DMS153 treated with DMSO at 0.1 percent for 48 hours (cell line): ENCODE measurements at regions not wholly inside any gene's neighbourhood (a gene's known extent, or its start where the extent isn't known, plus 50 kb on each side); places are given as distances from the start of the nearest gene placed in this dataset.
A peak's percentile ranks its signal among the peaks of the same experiment; 100 is the strongest.

ENCODE experiments used
- DNase-seq: peaks from one replicate; lab custom pipeline; 2025; ENCODE audit not compliant: unreplicated experiment; lab: John Stamatoyannopoulos, UW

DNA sequence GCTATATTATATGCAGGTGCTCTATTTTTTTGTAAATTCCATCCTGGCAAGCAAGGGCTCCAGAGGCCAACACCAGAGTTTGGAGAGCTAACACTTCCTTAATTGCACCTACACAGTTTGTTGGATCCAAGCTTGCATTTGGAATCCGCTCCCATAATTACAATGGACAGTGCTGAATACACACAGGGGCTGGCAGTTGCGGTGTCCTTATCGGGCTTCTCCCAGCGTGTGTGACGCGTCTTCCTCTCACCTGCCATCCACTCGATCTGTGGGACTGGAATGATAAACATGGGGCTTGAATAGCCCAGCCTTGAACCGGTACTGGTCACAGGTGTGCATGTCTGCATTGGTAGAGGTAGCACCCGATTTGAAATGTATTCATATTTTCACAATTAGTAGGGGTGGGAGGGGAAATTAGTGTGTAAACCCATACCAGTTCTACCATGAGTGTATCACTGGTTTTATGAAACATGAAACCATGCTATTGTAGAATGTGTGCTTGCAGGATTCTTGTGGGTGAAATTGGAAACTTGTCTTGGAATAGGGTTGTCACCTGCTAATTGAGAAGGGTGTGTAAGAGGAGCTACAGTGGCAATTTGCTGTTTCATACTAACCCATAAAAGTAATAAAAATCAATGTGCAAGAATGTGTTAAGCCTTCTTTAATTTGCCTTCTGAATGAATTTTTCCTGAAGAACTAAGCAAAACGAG is 316.5 kb downstream of the WDR11 start:
- peak; percentile 68 for DNase-seq

DNA sequence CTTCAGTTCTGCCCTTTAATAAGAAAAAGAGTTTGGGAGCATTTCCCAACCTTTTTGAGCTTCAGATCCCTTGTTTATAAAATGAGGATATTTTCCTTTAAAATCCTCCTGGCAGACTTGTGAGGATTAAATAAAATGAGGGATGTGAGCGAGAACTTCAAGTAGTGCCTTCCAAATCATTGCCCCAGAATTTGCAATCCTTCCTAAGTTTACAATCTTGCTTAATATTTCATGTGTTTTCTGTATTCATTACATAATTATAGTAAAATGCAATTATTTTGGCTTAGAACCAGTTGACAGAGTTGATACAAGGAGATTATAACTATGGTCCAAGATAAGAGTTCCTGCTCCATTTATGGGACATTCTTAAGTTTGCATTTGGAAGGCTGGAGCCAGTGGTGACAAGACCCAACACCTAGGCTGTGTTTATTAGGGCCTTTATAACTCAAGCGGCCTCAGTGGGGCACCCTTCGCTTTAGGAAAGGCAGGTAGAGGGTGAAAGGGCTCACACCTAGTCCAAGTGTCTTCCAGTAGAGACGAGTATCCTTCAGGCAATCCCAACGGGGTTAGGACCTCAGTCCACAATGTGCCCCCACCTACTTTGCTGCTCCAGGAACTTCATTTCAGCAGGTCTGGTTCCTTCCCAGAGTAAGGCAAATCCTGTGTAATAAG is 317.5 kb downstream of the WDR11 start:
- no peak for DNase-seq

DNA sequence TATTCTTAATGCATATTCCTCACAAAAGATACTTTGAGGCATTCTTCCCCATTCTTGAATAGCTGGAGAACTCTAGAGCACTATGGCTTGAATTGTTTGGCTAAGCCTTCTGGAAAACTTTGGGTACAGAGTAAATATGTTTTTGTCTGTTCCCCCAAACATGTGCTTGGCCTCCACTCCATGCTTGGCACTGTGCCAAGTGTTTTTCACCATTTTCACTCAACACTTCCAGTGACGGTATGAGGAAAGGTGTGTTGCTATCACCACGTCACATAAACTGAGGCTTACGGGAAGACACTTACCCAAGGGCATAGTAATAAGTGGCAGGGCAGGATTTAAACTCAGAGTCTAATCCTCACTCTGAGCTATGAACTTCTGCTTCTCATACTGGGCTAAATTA is 318.2 kb downstream of the WDR11 start:
- no peak for DNase-seq

DNA sequence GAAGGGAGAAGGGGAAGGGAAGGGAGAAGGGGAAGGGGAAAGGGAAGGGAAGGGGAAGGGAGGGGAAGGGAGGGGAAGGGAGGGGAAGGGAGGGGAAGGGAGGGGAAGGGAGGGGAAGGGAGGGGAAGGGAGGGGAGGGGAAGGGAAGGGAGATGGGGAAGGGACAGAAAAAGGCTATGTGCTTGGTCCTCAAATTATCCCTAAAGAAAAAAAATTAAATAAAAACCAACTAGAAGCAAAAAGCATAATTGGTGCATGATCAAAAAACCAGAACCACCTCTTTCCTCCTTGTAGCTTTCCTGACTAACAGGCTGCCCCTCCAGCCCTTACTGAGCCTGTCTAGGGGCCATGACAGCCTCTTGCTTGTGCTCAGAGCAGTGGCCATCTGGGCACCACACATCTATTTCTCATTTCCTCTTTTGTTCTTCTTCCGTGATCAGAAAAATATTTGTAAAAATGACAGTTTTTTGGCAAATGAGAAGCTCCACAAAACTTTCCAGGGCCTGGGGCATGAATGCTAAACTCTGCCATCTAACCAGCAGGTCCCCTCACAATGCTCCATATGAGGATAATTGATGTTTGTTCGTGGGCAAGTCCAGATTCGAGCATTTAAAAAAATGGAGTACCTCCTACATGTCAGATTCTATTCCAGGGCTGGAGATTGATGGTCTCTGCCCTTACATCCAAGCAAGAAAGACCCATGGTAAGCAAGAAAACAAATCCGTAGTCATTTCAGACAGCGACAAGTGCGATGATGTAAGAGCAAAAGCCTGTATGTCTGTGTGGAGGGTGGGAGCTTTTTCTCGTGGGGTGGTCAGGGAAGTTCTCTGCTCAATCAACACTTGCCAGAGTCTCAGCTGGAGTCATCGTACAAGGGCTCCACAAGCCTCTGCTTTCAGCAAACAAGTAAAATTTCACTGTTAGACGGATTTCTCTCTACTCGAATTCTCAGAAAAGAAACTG is 320.9 kb downstream of the WDR11 start:
- DNase-seq, result no peak

GRCh38 chr10:121179006-121179405 is 327.8 kb downstream of the WDR11 start:
- DNase-seq, result no peak

DNA sequence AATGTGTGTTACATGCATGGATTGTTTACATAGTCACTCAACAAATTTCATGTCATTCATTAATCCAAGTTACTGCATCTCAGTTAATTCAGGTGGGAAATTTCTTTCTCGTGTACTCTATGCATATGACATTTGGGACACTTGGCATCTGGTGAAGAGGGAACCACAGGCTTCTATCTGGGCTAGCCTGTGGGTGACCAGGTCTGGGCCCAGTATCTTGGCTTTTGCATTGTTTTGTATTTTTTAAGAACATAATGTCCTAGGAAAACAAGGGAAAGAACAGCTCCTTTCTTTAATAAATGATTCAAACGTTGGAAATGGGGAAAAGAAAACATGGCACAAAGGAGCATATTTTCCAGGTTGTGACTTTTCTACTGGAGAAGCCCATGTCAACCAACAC is 331.1 kb downstream of the WDR11 start:
- DNase-seq, result no peak

DNA sequence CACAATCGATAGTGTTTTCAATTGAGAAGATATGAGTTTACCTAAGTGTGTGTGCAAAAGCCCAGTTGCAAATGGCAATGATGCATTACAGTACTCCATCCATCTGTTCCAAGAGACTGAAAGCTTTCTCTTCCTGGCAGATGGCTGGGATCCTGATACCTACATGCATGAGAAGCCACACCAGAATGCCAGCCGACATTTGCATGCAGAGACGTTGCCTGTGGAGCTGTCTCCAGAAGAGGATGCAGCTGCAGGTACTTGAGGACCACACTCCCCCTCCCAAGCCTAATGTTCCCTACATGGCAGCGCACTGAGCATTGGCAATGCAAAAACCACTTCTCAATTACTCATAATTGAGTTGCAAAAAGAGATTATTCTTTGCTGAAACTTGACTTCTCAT is 332.1 kb downstream of the WDR11 start:
- DNase-seq, result peak; percentile 45

DNA sequence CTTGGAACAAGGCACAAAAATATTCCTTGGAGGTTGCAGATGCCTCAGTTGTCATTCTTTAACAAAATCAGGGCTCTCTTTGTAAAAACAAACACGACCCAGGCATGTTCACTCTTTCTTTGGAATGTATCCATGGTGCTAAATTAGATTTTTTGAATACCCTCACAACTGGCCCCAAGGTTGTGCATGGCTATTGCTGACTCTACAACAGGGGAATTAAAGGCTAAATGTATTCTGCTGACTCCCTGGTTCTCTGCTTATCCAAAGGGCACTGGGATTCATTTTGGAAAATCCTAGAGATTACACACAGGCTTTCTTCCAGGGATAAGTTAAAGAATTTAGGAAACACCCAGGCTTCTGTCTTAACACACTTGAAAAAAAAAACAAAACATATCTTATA is 332.5 kb downstream of the WDR11 start:
- DNase-seq, result no peak

DNA sequence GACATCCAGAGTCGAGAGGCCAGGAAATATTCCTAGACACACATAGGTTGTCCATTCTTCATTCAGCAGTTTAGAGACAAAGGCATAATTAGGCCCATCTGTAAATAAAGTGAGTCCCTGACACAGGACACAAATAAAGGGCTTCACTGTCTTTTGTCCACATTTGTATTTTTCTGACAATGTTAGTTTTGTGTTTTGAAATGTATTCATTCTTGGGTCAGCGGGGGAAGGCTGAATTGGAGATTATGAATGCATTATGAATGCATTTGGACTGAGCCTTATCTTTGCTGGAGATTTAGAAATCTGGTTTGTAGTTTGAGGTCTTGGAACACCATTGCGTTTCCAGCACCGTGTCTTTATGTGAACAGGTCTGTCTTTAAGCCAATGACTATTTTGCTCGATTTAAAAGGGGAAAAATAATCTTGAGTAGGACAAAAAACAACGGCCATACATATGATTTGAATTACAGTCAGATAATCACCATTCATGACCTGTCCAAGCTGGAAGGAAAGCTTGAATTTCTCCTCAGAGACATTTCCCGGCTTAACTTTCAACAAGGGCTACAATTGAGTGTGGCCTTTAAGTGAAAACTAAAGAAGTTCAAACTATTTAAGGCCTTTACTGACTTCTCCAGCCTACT is 334.8 kb downstream of the WDR11 start:
- no peak for DNase-seq

DNA sequence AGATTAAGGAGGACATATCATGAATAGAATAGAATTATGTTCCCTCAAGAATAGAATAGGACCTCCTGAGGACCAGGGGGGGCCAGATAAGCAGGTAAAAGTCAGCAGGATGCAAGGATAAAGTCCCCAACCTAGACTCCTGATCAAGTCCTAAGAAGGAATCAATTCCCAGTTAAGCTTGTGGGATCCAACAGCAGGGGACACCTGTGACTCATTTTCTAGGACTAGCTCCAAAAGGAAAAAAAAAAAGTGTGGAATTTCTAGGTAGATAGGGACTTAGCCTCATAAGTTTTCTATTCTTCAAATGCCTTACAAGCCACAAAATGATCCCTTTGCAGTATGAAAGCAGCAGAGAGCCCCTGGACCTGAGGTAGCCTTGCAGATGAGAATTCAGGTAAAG is 336.2 kb downstream of the WDR11 start:
- no peak for DNase-seq

DNA sequence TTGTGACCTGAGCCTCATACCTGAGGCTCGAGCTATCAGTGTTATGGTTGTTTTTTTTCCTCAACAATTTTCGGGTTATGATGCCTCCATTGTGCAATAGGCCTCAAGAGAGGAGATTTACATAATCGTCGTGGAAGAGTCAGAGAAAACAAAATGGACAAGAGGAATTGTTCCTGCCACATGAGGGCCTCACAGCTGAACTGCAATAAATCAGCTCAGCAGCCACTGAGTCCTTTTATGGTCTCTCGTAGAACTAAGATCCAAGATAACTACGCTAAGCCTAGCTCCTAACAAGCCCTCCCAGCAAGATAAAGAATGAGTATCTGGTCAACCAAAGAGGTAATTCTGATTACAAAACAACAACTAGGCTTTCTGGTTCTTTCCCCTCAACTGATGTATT is 336.8 kb downstream of the WDR11 start:
- no peak for DNase-seq

DNA sequence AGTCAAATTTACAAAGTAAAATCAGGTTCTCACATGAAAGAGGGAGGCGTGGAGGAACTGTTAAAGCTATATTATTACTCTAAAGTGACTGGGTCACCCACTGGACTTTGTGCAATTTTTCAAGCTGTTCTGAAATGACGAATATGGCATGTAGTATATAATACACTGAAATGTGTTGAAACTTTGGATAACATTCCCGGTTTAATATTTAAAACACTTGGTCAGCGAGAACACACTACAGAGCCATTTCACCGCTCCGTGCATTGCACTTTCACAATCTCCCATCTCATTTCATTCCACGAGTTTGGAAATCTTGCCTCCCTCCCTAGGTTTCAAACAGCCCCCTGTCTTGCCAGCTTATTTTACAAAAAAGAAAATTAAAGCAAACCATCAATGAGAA is 337.9 kb downstream of the WDR11 start:
- DNase-seq, result no peak

DNA sequence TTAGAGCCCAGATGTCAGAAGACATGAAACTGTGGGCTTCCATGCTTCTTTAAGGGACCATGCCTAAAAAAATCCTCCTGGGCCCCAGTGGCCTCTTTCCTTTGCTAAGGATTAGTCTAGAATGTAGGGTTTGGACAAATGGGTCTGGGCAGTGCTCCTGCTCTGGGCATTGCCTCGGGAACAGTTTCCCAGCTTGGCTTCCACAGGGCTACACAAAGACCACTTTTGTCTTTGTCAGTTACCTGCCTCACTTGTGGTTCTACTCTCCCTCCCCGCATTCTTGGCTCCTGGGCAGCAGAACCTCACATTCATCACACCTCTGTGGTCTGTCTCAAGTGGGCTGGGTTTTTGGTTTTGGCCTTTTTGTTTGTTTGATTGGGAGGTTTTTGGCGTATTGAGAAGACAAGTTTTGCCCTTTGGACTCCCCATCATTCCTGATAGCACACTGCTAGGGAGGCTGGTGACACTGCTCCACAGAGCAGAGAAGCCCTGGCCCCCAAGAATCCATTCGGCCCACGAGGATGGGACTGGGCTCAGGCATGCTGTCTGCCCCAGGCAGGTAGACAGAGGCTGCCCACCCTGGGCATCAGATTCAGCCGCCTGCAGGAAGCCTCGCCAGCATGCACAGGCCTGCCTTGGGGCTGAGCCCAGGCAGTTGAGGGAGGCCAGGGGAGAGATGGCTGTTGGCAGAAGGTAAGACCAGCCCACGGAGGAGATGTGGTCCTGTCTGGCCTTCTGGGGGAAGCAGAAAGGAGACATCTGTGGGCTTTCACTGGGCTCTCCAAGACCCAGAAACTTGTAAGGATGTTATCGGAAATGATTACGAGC is 343.7 kb downstream of the WDR11 start:
- DNase-seq, result no peak

- DNase-seq, result no peak
These were observed 344.4 kb downstream of the WDR11 start for GRCh38 chr10:121195524-121195910.

GRCh38 chr10:121199081-121199480 is 347.9 kb downstream of the WDR11 start:
- DNase-seq, result no peak

GRCh38 chr10:121205625-121206024 is 354.5 kb downstream of the WDR11 start:
- no peak for DNase-seq

DNA sequence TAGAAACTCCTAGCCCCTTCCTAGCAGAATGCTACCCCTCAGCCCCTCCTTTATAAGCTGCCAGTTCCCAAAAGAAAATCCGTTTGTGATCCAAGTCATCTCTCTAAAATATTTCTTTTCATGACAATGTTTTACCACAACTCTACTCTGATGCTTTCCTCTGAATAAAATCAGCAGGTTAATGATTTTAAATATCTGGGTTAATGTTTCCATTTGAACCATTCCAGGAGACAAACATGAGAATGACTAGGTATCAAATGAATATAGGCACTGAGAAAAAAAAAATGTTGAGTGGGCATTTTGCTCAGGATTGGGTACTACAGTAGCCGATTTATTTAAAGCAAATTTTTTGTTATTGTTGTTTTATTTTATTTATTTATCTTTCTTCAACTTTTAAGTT is 360.3 kb downstream of the WDR11 start:
- no peak for DNase-seq

DNA sequence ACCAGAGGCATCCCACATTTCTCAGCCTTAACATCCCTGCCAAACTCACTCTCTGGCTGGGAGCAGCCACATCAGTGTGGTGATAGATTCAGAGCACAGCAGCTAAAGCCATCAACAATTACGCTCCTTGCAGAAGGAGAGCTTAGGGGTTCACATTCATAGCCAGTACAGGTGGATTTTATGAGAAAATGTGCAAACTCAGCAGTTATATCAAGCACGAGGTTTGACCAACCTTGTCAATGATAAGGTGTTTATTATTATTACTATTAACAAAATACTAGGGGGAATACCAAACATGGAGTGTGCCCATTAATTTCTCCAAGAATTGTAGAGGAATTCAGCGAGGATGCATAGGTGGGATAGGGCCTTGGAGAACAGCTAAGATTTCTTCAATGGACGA is 362.3 kb downstream of the WDR11 start:
- no peak for DNase-seq

DNA sequence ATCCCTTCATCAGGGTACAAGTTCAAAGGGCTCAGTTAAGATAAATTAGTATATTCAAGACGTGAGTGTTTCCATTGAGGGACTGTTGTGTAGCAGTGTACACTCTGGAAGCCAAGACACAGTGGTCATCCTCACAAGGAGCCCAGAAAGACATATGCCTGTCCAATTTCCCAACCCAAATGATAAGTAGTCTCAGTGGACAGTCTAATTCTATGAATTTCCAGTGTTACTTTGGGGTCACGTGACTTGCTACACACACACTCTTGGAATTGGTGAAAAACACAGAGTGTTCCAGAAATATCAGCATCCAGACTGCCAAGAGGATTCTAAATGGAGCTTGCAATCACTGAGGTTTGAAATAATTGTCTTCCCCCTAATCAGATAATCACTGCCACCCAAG is 365.1 kb downstream of the WDR11 start:
- no peak for DNase-seq

GRCh38 chr10:121216721-121217181 is 365.6 kb downstream of the WDR11 start:
- DNase-seq, result no peak
